ENCODE measurements at regions not wholly inside any gene's neighbourhood (a gene's known extent, or its start where the extent isn't known, plus 50 kb on each side); places are given as distances from the start of the nearest gene placed in this dataset.

- Histone ChIP-seq H3K9ac (ENCODE audit: low read depth in 1 of 2, low read length in 2 of 2) (no peak overlapping the region), H3K27me3 (ENCODE audit: control insufficient read depth in 4 of 4, insufficient read depth in 4 of 4, low read length in 3 of 4) (peaks cover 0 to 10% (median 0%) of the 10 kb centered on the region in 4 donors)
These were observed 60.5 kb upstream of the TMEM132D start for GRCh38 chr12:129964300-129964699.

GRCh38 chr12:129964826-129965457, 61.1 kb upstream of the TMEM132D start:
- no peak overlapping the region for H3K27ac ChIP-seq (ENCODE audit: low read depth in 1 of 2, low read length in 2 of 2)
- TF ChIP-seq FOXA1 (IDR thresholded peaks at IDR 0.05) (no peak), FOXA2 (IDR thresholded peaks at IDR 0.05) (no peak), SP1 (IDR thresholded peaks at IDR 0.05) (no peak), NR2F2 (IDR thresholded peaks at IDR 0.05) (no peak), MAX (IDR thresholded peaks at IDR 0.05) (no peak), TAF1 (conservative IDR thresholded peaks at IDR 0.05) (no peak), RAD21 (IDR thresholded peaks at IDR 0.05) (no peak), REST (IDR thresholded peaks at IDR 0.05) (no peak), JUND (IDR thresholded peaks at IDR 0.05) (no peak), RXRA (IDR thresholded peaks at IDR 0.05) (no peak)
- DNase-seq (ENCODE audit: low spot score), result no peak
- peaks cover 0 to 10% (median 0%) of the 10 kb centered on the region in 4 donors for H3K27me3 ChIP-seq (ENCODE audit: control insufficient read depth in 4 of 4, insufficient read depth in 4 of 4, low read length in 3 of 4)
- no peaks in the 10 kb centered on the region for H3K36me3 ChIP-seq (ENCODE audit: control insufficient read depth in 4 of 4, insufficient read depth in 3 of 4, low read depth in 1 of 4, low read length in 3 of 4)
- H3K4me1 ChIP-seq (ENCODE audit: control insufficient read depth in 4 of 4, insufficient read depth in 4 of 4, low read length in 3 of 4), result no peaks in the 10 kb centered on the region
- H3K4me3 ChIP-seq (ENCODE audit: low read depth in 1 of 3, low read length in 3 of 3), result no peak overlapping the region
- H3K9me3 ChIP-seq (ENCODE audit: control insufficient read depth in 4 of 4, low read length in 3 of 4), result no peaks in the 10 kb centered on the region
- 34% methylated on average over 5 of the region's 5 CpGs for WGBS
- no peak overlapping the region for H3K9ac ChIP-seq (ENCODE audit: low read depth in 1 of 2, low read length in 2 of 2)

More at GRCh38 chr12:129964300-129964699, 60.5 kb upstream of the TMEM132D start:
- no peak overlapping the region for H3K4me3 ChIP-seq (ENCODE audit: low read depth in 1 of 3, low read length in 3 of 3)
- 70% methylated on average over 7 of the region's 7 CpGs for WGBS
- DNase-seq (ENCODE audit: low spot score), result no peak
- H3K36me3 ChIP-seq (ENCODE audit: control insufficient read depth in 4 of 4, insufficient read depth in 3 of 4, low read depth in 1 of 4, low read length in 3 of 4), result no peaks in the 10 kb centered on the region
- no peaks in the 10 kb centered on the region for H3K9me3 ChIP-seq (ENCODE audit: control insufficient read depth in 4 of 4, low read length in 3 of 4)
- TF ChIP-seq EGR1 (IDR thresholded peaks at IDR 0.05; ENCODE audit: low read depth in 2 of 2), result no peak
- TF ChIP-seq HNF4A (conservative IDR thresholded peaks at IDR 0.05), result no peak
- no peak for TF ChIP-seq ZBTB33 (IDR thresholded peaks at IDR 0.05)
- no peak for TF ChIP-seq YY1 (IDR thresholded peaks at IDR 0.05)
- no peak for TF ChIP-seq RAD21 (IDR thresholded peaks at IDR 0.05)
- no peak for TF ChIP-seq CTCF (IDR thresholded peaks at IDR 0.05; ENCODE audit: low read depth, low read length, missing input control)
- TF ChIP-seq TAF1 (conservative IDR thresholded peaks at IDR 0.05), result no peak
- TF ChIP-seq GABPA (IDR thresholded peaks at IDR 0.05 in 1 of 2, conservative IDR thresholded peaks at IDR 0.05 in 1 of 2), result no peak
- H3K27ac ChIP-seq (ENCODE audit: low read depth in 1 of 2, low read length in 2 of 2), result no peak overlapping the region
- H3K4me1 ChIP-seq (ENCODE audit: control insufficient read depth in 4 of 4, insufficient read depth in 4 of 4, low read length in 3 of 4), result no peaks in the 10 kb centered on the region

Data from liver (tissue), 8 donors.